Neuronal stem cell (in vitro differentiated cells): ENCODE measurements at regions not wholly inside any gene's neighbourhood (a gene's known extent, or its start where the extent isn't known, plus 50 kb on each side); places are given as distances from the start of the nearest gene placed in this dataset.

Source experiments
- DNase-seq: peaks from one replicate; pipeline ENCODE4 v3.0.0-alpha.2; 2013; ENCODE audit warnings: low spot score
- H2AFZ ChIP-seq: one replicate; pipeline ENCODE4 v1.6.1; 2013; ENCODE audit warnings: mild to moderate bottlenecking, low read length, inconsistent platforms
- H2AK5ac ChIP-seq: 2 replicates; pipeline ENCODE4 v1.6.1; 2013; ENCODE audit warnings: low read depth, mild to moderate bottlenecking, inconsistent platforms, low read length, moderate library complexity, mixed read lengths
- H2BK120ac ChIP-seq: 2 replicates; pipeline ENCODE4 v1.6.1; 2013; ENCODE audit warnings: low read depth, mild to moderate bottlenecking, inconsistent platforms, low read length, moderate library complexity, mixed read lengths
- H2BK12ac ChIP-seq: one replicate; pipeline ENCODE4 v1.6.1; 2013; ENCODE audit warnings: low read length, inconsistent platforms
- H2BK15ac ChIP-seq: 2 replicates; pipeline ENCODE4 v1.6.1; 2013; ENCODE audit warnings: mild to moderate bottlenecking, low read length, inconsistent platforms, mixed read lengths
- H2BK5ac ChIP-seq: one replicate; pipeline ENCODE4 v1.6.1; 2013; ENCODE audit warnings: inconsistent platforms, mild to moderate bottlenecking, low read length, moderate library complexity
- H3K14ac ChIP-seq: one replicate; pipeline ENCODE4 v1.6.1; 2013; ENCODE audit warnings: low read length, inconsistent platforms
- H3K18ac ChIP-seq: 2 replicates; pipeline ENCODE4 v1.6.1; 2013; ENCODE audit warnings: low read length, inconsistent platforms
- H3K23ac ChIP-seq: 2 replicates; pipeline ENCODE4 v1.6.1; 2013; ENCODE audit warnings: low read depth, mild to moderate bottlenecking, mixed read lengths, low read length, inconsistent platforms; ENCODE audit not compliant: poor library complexity
- H3K27ac ChIP-seq: replicated peaks from 3 replicates; pipeline ENCODE4 v1.5.1; 2013; ENCODE audit warnings: low read length, inconsistent platforms
- H3K27me3 ChIP-seq, 3 experiments: 2 replicates each; pipeline ENCODE4 v1.6.1; 2013; ENCODE audit warnings: low read length in 3 of 3, mild to moderate bottlenecking in 2 of 3, inconsistent platforms in 1 of 3, low read depth in 1 of 3, mixed read lengths in 1 of 3, moderate library complexity in 1 of 3; ENCODE audit not compliant: control insufficient read depth in 3 of 3, insufficient read depth in 3 of 3
- H3K36me3 ChIP-seq, 2 donors: replicated peaks in 1 of 2; 2 replicates each; pipeline ENCODE4 v1.6.1; 2013; ENCODE audit warnings: low read length in 2 of 2; ENCODE audit not compliant: control insufficient read depth in 2 of 2, insufficient read depth in 2 of 2
- H3K4ac ChIP-seq: 2 replicates; pipeline ENCODE4 v1.6.1; 2013; ENCODE audit warnings: inconsistent platforms, mild to moderate bottlenecking, low read length, moderate library complexity
- H3K4me1 ChIP-seq, 2 donors: 1 replicate in 1 of 2; 2 replicates in 1 of 2; pipeline ENCODE4 v1.6.1; 2013; ENCODE audit warnings: low read length in 2 of 2, low read depth in 1 of 2; ENCODE audit not compliant: control insufficient read depth in 2 of 2, insufficient read depth in 1 of 2
- H3K4me2 ChIP-seq: one replicate; pipeline ENCODE4 v1.6.1; 2013; ENCODE audit warnings: mild to moderate bottlenecking, low read length, inconsistent platforms; ENCODE audit not compliant: insufficient read depth, poor library complexity, severe bottlenecking
- H3K4me3 ChIP-seq, 2 donors: 2 replicates each; pipeline ENCODE4 v1.5.1; 2013; ENCODE audit warnings: low read length in 2 of 2, mild to moderate bottlenecking in 2 of 2, inconsistent platforms in 1 of 2, moderate library complexity in 1 of 2
- H3K79me1 ChIP-seq: one replicate; pipeline ENCODE4 v1.6.1; 2013; ENCODE audit warnings: low read depth, mild to moderate bottlenecking, inconsistent platforms, low read length, moderate library complexity
- H3K9ac ChIP-seq: one replicate; pipeline ENCODE4 v1.6.1; 2013; ENCODE audit warnings: mild to moderate bottlenecking, low read depth, low read length, inconsistent platforms; ENCODE audit not compliant: poor library complexity
- H3K9me3 ChIP-seq, 2 donors: replicated peaks in 1 of 2; 2 replicates each; pipeline versions ENCODE3 to v1.6.1; 2013; ENCODE audit warnings: low read length in 2 of 2, mild to moderate bottlenecking in 2 of 2, inconsistent platforms in 1 of 2, low read depth in 1 of 2, mixed read lengths in 1 of 2, moderate library complexity in 1 of 2; ENCODE audit not compliant: control insufficient read depth in 2 of 2, insufficient read depth in 1 of 2
- H4K8ac ChIP-seq: one replicate; pipeline ENCODE4 v1.6.1; 2013; ENCODE audit warnings: low read depth, mild to moderate bottlenecking, inconsistent platforms, low read length, moderate library complexity
- H4K91ac ChIP-seq: one replicate; pipeline ENCODE4 v1.6.1; 2013; ENCODE audit warnings: low read length, low read depth, mild to moderate bottlenecking, inconsistent platforms; ENCODE audit not compliant: poor library complexity
- WGBS, 2 donors: extraction: QIAGEN DNeasy Blood & Tissue Kit; methylation state at CpG; one replicate each; pipeline ENCODE4 v1.1.7; 2013; ENCODE audit warnings: missing lambda C conversion rate in 2 of 2, mixed read lengths in 1 of 2; ENCODE audit not compliant: insufficient read length in 2 of 2, insufficient replicate concordance in 1 of 2; ENCODE audit errors: extremely low coverage in 2 of 2; 5-methylcytosine and 5-hydroxymethylcytosine counted together

DNA sequence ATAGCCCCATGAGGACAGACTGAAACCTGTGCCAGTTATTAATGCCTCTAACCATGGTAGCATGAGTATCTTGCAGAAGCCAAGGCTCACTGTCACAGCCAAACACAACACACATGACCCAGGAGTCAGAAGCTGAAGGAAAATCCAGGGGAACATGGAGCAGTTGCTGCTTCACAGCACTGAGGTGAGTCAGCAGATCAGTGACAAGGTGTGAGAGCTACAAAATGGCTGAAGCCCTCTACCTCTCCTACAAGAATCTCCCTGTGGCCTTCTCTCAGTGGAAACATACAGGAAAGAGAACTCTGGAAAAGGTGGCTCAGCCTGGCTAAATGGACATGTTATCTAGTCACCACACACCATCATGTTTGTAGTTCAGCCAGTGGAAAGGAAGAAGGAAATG lies 93.5 kb downstream of the NAB1 start:
- Histone ChIP-seq H3K36me3 (no peaks in the 10 kb centered on the region), H3K18ac (no peak overlapping the region), H2AK5ac (no peak overlapping the region), H3K27me3 (peaks cover 0 to 5% (median 0%) of the 10 kb centered on the region in 3 experiments), H3K14ac (no peak overlapping the region), H3K23ac (no peak overlapping the region), H3K9ac (no peak overlapping the region), H4K8ac (no peak overlapping the region), H3K4ac (no peak overlapping the region), H2BK120ac (no peak overlapping the region), H2BK15ac (no peak overlapping the region), H3K4me3 (no peak overlapping the region), H4K91ac (no peak overlapping the region), H2AFZ (no peak overlapping the region), H2BK5ac (no peak overlapping the region), H3K79me1 (no peaks in the 10 kb centered on the region), H3K27ac (no peak overlapping the region), H3K4me1 (peaks cover 0 to 2% of the 10 kb centered on the region in 2 donors), H2BK12ac (no peak overlapping the region), H3K4me2 (no peak overlapping the region), H3K9me3 (peaks cover 0 to 5% of the 10 kb centered on the region in 2 donors)
- DNase-seq = no peak

DNA sequence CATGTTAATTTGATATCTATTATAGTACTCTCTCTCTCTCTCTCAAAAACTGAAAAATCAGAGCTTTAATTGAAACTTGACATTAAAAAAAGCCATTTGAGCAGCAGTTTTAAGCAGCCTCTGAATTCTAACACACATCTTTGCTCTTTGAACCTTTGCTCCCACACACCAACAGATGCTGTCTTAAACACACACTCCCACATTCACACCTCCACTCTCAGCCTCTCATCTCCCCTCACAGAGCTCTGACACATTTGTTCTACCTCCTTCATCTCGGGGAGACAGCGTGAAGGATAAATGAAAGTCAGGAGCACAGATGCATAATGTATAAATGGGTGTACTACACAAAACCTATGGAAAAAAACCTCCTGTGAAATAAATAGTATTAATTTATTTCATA lies 95.2 kb downstream of the NAB1 start:
- Histone ChIP-seq H3K9ac (no peak overlapping the region), H3K27ac (no peak overlapping the region), H3K9me3 (peaks cover 2 to 5% of the 10 kb centered on the region in 2 donors), H2AK5ac (no peak overlapping the region), H3K36me3 (no peaks in the 10 kb centered on the region), H3K18ac (no peak overlapping the region), H3K27me3 (peaks cover 0 to 5% (median 0%) of the 10 kb centered on the region in 3 experiments), H4K8ac (no peak overlapping the region), H3K14ac (no peak overlapping the region), H2BK15ac (no peak overlapping the region), H3K23ac (no peak overlapping the region), H3K4me2 (no peak overlapping the region), H2BK12ac (no peak overlapping the region), H3K4me1 (peaks cover 0 to 2% of the 10 kb centered on the region in 2 donors), H4K91ac (no peak overlapping the region), H3K79me1 (no peaks in the 10 kb centered on the region), H3K4me3 (no peak overlapping the region), H2BK120ac (no peak overlapping the region), H2AFZ (no peak overlapping the region), H2BK5ac (no peak overlapping the region), H3K4ac (no peak overlapping the region)
- no CpG with 5 or more reads among the region's 2 CpGs for WGBS, 2 donors
- no peak for DNase-seq

DNA sequence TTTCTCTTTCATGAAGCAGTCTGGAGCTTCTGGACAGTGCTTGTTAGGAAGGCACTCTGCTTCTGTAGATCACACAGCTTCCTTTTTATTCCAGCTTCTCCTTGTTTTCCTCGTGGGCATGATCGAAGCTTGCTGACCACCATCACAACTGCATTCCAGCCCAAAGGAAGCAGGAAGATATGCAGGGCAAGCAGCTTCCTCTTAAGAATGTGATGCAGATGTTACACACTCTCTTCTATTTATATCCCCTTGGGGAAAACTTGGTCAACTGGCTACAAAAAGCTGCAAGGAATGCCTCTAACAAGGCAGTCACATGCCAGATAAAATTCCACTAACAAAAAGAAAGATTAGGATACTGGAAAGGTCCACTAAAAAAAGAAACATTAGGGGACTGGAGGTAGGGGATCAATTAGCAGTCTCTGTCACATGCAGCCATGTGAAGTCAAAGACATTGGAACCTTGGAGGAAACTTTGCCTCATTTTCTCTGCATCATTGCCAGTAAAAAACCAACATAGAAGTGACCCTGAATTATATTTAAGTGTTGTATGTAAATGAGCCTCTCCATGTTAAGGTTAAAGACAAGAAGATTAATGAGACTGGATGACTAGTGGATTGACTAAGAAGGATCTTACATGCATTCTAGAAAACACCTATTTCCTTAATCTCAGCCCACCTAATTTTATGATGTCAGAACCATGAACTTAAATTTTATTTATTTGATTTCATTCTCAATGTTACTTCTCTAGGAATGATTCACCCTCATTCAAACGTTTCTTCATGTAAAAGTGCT lies 98.3 kb downstream of the NAB1 start:
- Histone ChIP-seq H4K91ac (no peak overlapping the region), H3K9me3 (peaks cover 0 to 2% of the 10 kb centered on the region in 2 donors), H3K18ac (no peak overlapping the region), H3K14ac (no peak overlapping the region), H3K27me3 (peaks cover 0 to 5% (median 0%) of the 10 kb centered on the region in 3 experiments), H3K23ac (no peak overlapping the region), H3K79me1 (no peaks in the 10 kb centered on the region), H2BK5ac (no peak overlapping the region), H3K4ac (no peak overlapping the region), H2BK120ac (no peak overlapping the region), H3K9ac (no peak overlapping the region), H2AK5ac (no peak overlapping the region), H3K36me3 (no peaks in the 10 kb centered on the region), H4K8ac (no peak overlapping the region), H2BK12ac (no peak overlapping the region), H3K4me1 (peaks cover 0 to 2% of the 10 kb centered on the region in 2 donors), H3K4me3 (no peak overlapping the region), H2BK15ac (no peak overlapping the region), H3K4me2 (no peak overlapping the region), H3K27ac (no peak overlapping the region), H2AFZ (peak overlapping the region; percentile 27)
- DNase-seq = no peak
- WGBS, 2 donors = no CpG with 5 or more reads among the region's 3 CpGs

DNA sequence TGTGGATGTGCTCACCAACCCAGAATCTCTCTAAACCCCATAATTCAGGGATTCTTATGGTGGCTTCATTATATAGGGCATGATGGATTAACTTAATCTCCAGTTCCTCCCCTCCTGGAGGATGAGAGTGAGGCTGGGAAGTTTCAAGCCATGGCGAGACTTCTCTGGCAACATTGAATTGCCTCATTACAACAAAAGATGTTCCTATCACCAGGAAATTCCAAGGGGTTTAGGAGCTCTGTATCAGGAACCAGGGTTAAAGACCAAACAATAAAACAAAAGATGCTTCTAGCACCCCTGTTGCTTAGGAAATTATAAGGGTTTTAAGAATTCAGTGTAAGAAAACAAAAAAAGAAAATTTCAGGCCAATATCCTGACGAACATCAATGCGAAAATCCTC lies 100.1 kb downstream of the NAB1 start:
- H3K4me2 ChIP-seq = no peak overlapping the region
- H3K23ac ChIP-seq = no peak overlapping the region
- H3K27ac ChIP-seq = peak overlapping the region; percentile 34

More for the DNA sequence above, 100.1 kb downstream of the NAB1 start:
- WGBS, 2 donors = no CpG with 5 or more reads among the region's 3 CpGs
- Histone ChIP-seq H2BK12ac (no peak overlapping the region), H3K4me3 (no peak overlapping the region), H3K36me3 (no peaks in the 10 kb centered on the region), H3K14ac (no peak overlapping the region), H3K18ac (no peak overlapping the region), H4K91ac (no peak overlapping the region), H2BK120ac (no peak overlapping the region), H2BK5ac (no peak overlapping the region), H4K8ac (no peak overlapping the region), H3K9ac (no peak overlapping the region), H2AFZ (no peak overlapping the region), H3K27me3 (no peaks in the 10 kb centered on the region), H3K4ac (no peak overlapping the region), H2AK5ac (no peak overlapping the region), H3K4me1 (peaks cover 0 to 2% of the 10 kb centered on the region in 2 donors), H3K9me3 (peaks cover 0 to 2% of the 10 kb centered on the region in 2 donors), H3K79me1 (no peaks in the 10 kb centered on the region), H2BK15ac (no peak overlapping the region)
- no peak for DNase-seq
